Prostate gland (tissue), 2 donors: ENCODE measurements at regions not wholly inside any gene's neighbourhood (a gene's known extent, or its start where the extent isn't known, plus 50 kb on each side); places are given as distances from the start of the nearest gene placed in this dataset.

Source experiments
- DNase-seq: peaks from one replicate; pipeline ENCODE4 v3.0.0-alpha.2; 2019; ENCODE audit warnings: low spot score
- H3K27ac ChIP-seq, 2 donors: fragments of 200-600 bp; sonication (generic); 2 replicates each; pipeline ENCODE4 v1.5.1; 2017 to 2019
- H3K27me3 ChIP-seq: fragments of 200-600 bp; sonication (generic); replicated peaks from 2 replicates; pipeline ENCODE4 v1.5.1; 2019; ENCODE audit not compliant: insufficient read depth
- H3K36me3 ChIP-seq, 2 donors: fragments of 200-600 bp; sonication (generic); 1 replicate in 1 of 2; 2 replicates in 1 of 2; pipeline versions ENCODE4 v1.5.1 to v1.8.1; 2017 to 2019
- H3K4me1 ChIP-seq: fragments of 200-600 bp; sonication (generic); replicated peaks from 2 replicates; pipeline ENCODE4 v1.5.1; 2019
- H3K4me3 ChIP-seq, 2 donors: fragments of 200-600 bp; sonication (generic); 2 replicates each; pipeline ENCODE4 v1.5.1; 2017 to 2019
- H3K9me3 ChIP-seq: fragments of 200-600 bp; sonication (generic); 2 replicates; pipeline ENCODE4 v1.5.1; 2017
- CTCF ChIP-seq, 4 experiments: fragments of 200-600 bp in 2 of 4; fragments of 450-650 bp in 2 of 4; sonication (generic) in 2 of 4; IDR thresholded peaks; 1 replicate in 3 of 4; 2 replicates in 1 of 4; pipeline ENCODE4 v1.5.1; 2016 to 2019; ENCODE audit warnings: antibody characterized with exemption in 4 of 4, mild to moderate bottlenecking in 2 of 4, moderate library complexity in 2 of 4
- POLR2A ChIP-seq: fragments of 450-650 bp; IDR thresholded peaks from one replicate; pipeline ENCODE4 v1.6.1; 2016; ENCODE audit warnings: antibody characterized with exemption, mild to moderate bottlenecking
- POLR2AphosphoS5 ChIP-seq: sonication (generic); formaldehyde crosslinking; IDR thresholded peaks from one replicate; pipeline ENCODE4 v1.6.1; 2017; ENCODE audit warnings: antibody characterized with exemption
- WGBS: methylation state at CpG from one replicate; pipeline ENCODE4 v1.1.5; 2018; 5-methylcytosine and 5-hydroxymethylcytosine counted together
- intact Hi-C: fragments of 100-400 bp; cut with DNase I; formaldehyde crosslinking; loops from one replicate; pipeline ENCODE4 v1.14.2; 2022

- intact Hi-C loops: no loop called here
- 87% methylated on average over 7 of the region's 7 CpGs for WGBS
Observed at GRCh38 chr2:4278392-4278791, 575.0 kb downstream of the DCDC2C start.

GRCh38 chr2:4279431-4279830, 576.1 kb downstream of the DCDC2C start:
- Histone ChIP-seq H3K27ac (no peak overlapping the region), H3K9me3 (no peaks in the 10 kb centered on the region), H3K36me3 (no peaks in the 10 kb centered on the region), H3K4me3 (no peak overlapping the region), H3K27me3 (no peaks in the 10 kb centered on the region), H3K4me1 (no peaks in the 10 kb centered on the region)
- intact Hi-C loops: no loop called here
- TF ChIP-seq CTCF (IDR thresholded peaks at IDR 0.05) (no peak), POLR2A (no peak), POLR2AphosphoS5 (no peak)
- 66% methylated on average over 5 of the region's 5 CpGs for WGBS
- DNase-seq: no peak

More at GRCh38 chr2:4278392-4278791, 575.0 kb downstream of the DCDC2C start:
- TF ChIP-seq CTCF (IDR thresholded peaks at IDR 0.05): no peak
- TF ChIP-seq POLR2A: no peak
- H3K36me3 ChIP-seq: no peaks in the 10 kb centered on the region
- H3K27me3 ChIP-seq: no peaks in the 10 kb centered on the region
- DNase-seq: no peak
- H3K27ac ChIP-seq: no peak overlapping the region
- H3K9me3 ChIP-seq: no peaks in the 10 kb centered on the region
- H3K4me1 ChIP-seq: no peaks in the 10 kb centered on the region
- no peak overlapping the region for H3K4me3 ChIP-seq

DNA sequence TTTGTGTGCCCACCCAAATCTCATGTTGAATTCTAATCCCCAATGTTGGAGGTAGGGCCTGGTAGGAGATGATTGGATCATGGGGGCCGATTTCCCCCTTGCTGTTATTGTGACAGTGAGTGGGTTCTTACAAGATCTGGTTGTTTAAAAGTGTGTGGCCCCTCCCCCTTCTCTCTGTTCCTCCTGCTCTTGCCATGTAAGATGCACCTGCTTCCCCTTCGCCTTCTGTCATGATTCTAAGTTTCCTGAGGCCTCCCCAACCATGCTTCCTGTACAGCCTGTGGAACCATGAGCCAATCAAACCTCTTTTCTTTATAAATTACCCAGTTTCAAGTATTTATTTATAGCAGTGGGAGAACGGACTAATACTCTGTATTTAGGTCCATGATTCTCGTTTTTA, 588.1 kb downstream of the DCDC2C start:
- TF ChIP-seq POLR2AphosphoS5: no peak
- TF ChIP-seq CTCF (IDR thresholded peaks at IDR 0.05): no peak
- no peak for TF ChIP-seq POLR2A
- intact Hi-C loops: no loop called here
- H3K27me3 ChIP-seq: no peaks in the 10 kb centered on the region
- H3K4me3 ChIP-seq: no peak overlapping the region
- no peak overlapping the region for H3K27ac ChIP-seq
- WGBS: 82% methylated on average over 4 of the region's 4 CpGs
- no peak for DNase-seq
- H3K4me1 ChIP-seq: no peaks in the 10 kb centered on the region
- no peaks in the 10 kb centered on the region for H3K36me3 ChIP-seq
- H3K9me3 ChIP-seq: no peaks in the 10 kb centered on the region

DNA sequence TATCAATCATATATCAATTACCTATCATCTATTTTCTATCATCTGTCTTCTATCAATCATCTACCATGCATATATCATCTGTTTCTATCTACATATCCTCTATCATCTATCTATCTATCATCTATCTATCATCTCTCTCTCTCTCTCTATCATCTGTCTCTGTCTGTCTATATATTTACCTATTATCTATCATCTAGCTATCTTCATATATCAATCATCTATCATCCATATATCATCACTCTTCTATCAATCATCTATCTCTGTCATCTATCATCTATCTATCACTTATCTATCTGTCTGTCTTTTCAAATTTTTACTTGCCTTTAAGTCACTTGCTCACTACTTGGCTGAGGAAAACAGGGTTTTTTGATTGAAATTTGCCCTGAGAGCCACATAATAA, 592.3 kb downstream of the DCDC2C start:
- Histone ChIP-seq H3K27ac (no peak overlapping the region), H3K9me3 (no peaks in the 10 kb centered on the region), H3K36me3 (no peaks in the 10 kb centered on the region), H3K4me1 (no peaks in the 10 kb centered on the region), H3K27me3 (no peaks in the 10 kb centered on the region), H3K4me3 (no peak overlapping the region)
- TF ChIP-seq CTCF (IDR thresholded peaks at IDR 0.05) (no peak), POLR2A (no peak)
- DNase-seq: no peak
- intact Hi-C loops: no loop called here

- intact Hi-C loops: no loop called here
Observed at GRCh38 chr2:4300616-4301015, 597.2 kb downstream of the DCDC2C start.

More at GRCh38 chr2:4300616-4301015, 597.2 kb downstream of the DCDC2C start:
- H3K36me3 ChIP-seq: no peaks in the 10 kb centered on the region
- 89% methylated on average over 3 of the region's 3 CpGs for WGBS
- no peaks in the 10 kb centered on the region for H3K27me3 ChIP-seq
- TF ChIP-seq CTCF (IDR thresholded peaks at IDR 0.05) (no peak), POLR2AphosphoS5 (no peak), POLR2A (no peak)
- H3K4me3 ChIP-seq: no peak overlapping the region
- no peaks in the 10 kb centered on the region for H3K4me1 ChIP-seq
- no peak for DNase-seq
- no peaks in the 10 kb centered on the region for H3K9me3 ChIP-seq
- no peak overlapping the region for H3K27ac ChIP-seq
